ENCODE measurements at regions not wholly inside any gene's neighbourhood (a gene's known extent, or its start where the extent isn't known, plus 50 kb on each side); places are given as distances from the start of the nearest gene placed in this dataset.

DNA sequence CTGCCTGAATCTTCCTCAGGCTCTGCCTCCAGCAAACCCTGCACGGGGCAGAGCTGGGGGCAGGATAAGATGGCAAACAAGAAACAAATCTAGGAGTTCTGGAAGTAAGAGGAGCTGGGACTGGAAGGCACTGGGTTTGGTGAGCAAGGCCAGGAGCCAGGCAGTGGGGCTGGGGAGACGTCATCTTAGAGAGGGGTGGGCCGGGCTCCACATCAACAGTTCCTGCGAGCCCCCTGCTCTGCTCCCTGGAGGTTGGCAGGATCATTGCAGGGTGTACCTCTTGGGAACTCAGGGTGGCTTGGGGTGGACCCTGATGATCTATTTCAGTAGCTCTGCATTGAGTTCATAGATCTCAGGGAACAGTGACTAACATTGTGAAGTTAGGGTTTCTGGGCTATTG lies 87.3 kb upstream of the PRR23E start:
- H3K27ac ChIP-seq, result no peak overlapping the region
- TF ChIP-seq, protein P1, sequence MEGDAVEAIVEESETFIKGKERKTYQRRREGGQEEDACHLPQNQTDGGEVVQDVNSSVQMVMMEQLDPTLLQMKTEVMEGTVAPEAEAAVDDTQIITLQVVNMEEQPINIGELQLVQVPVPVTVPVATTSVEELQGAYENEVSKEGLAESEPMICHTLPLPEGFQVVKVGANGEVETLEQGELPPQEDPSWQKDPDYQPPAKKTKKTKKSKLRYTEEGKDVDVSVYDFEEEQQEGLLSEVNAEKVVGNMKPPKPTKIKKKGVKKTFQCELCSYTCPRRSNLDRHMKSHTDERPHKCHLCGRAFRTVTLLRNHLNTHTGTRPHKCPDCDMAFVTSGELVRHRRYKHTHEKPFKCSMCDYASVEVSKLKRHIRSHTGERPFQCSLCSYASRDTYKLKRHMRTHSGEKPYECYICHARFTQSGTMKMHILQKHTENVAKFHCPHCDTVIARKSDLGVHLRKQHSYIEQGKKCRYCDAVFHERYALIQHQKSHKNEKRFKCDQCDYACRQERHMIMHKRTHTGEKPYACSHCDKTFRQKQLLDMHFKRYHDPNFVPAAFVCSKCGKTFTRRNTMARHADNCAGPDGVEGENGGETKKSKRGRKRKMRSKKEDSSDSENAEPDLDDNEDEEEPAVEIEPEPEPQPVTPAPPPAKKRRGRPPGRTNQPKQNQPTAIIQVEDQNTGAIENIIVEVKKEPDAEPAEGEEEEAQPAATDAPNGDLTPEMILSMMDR (IDR thresholded peaks at IDR 0.05), result no peak
- no peak for TF ChIP-seq ZFX (IDR thresholded peaks at IDR 0.05; ENCODE audit: borderline replicate concordance)

- TF ChIP-seq, protein P1 (IDR thresholded peaks at IDR 0.05), result no peak
- TF ChIP-seq ZFX (IDR thresholded peaks at IDR 0.05; ENCODE audit: borderline replicate concordance), result no peak
- no peak overlapping the region for H3K27ac ChIP-seq
Observed at GRCh38 chr3:127106053-127106452, 86.9 kb upstream of the PRR23E start.

- no peak overlapping the region for H3K27ac ChIP-seq
- TF ChIP-seq, protein P1 (IDR thresholded peaks at IDR 0.05), result no peak
- no peak for TF ChIP-seq ZFX (IDR thresholded peaks at IDR 0.05; ENCODE audit: borderline replicate concordance)
Observed at GRCh38 chr3:127106456-127106855, 86.5 kb upstream of the PRR23E start.

DNA sequence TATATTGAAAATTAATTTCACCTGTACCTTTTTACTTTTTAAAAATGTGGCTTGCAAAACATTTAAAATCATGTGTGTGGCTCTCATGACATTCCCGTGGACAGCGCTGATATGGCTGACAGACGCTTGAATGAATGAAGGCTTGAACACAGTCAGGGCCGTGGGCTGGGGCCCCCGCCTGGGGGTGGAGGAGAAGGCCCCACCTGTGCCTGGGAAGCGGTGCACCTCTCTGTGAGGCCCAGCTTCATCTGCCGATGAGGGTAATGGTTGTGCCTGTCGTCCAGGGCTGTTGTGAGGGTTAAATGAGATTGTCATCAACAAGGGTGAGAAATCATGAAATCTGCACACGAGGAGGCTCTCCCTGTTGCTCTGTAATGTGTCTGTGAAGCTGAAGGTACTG lies 85.9 kb upstream of the PRR23E start:
- TF ChIP-seq, protein P1 (IDR thresholded peaks at IDR 0.05), result no peak
- no peak for TF ChIP-seq ZFX (IDR thresholded peaks at IDR 0.05; ENCODE audit: borderline replicate concordance)
- H3K27ac ChIP-seq, result no peak overlapping the region

GRCh38 chr3:127107491-127108375 lies 85.2 kb upstream of the PRR23E start:
- no peak for TF ChIP-seq ZFX (IDR thresholded peaks at IDR 0.05; ENCODE audit: borderline replicate concordance)
- TF ChIP-seq, protein P1 (IDR thresholded peaks at IDR 0.05), result no peak
- no peak overlapping the region for H3K27ac ChIP-seq

DNA sequence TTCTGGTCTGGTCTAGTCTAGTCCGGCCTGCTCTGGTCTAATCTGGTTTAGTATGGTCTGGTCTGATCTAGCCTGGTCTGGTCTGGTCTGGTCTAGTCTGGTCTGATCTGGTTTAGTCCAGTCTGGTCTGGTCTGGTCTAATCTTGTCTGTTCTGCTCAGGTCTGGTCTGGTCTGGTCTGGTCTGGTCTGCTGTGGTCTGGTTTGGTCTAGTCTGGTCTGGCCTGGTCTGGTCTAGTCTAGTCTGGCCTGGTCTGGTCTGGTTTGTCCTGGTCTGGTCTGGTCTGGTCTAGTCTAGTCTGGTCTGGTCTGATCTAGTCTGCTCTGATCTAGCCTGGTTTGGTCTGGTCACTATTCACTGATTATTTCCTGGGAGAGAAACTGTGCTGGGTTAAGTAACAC lies 84.1 kb upstream of the PRR23E start:
- no peak for TF ChIP-seq ZFX (IDR thresholded peaks at IDR 0.05; ENCODE audit: borderline replicate concordance)
- TF ChIP-seq, protein P1 (IDR thresholded peaks at IDR 0.05), result no peak
- no peak overlapping the region for H3K27ac ChIP-seq

DNA sequence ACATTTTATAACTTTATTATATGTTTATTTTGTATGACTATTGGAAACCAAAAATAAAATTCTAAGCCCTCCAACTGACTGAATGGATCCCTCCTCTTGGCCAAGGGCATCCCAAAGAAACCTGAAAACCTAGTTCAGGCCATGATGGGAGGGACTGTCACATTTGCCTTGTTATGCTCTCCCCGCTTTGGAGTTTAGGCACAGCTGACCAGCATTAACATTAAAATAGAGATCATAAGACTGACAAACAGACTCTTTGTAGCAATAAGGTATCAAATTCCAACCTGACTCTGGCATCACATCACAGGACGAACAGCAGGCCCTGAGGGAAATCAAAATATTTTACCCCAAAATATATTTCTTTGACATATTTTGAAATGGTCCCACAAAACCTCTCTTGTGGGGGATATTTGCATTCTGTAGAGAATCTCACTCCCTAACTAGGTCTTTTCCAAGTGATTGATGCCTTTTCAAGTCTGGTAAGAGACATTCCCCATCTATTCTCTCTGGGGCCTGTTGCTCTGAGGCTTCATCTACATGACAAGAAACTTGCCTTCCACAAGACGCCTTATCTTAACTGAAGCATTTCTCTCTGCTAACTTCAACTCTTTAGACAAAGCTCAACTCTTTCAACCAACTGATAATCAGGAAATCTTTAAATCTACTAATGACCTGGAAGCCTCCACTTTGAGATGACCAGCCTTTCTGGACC lies 81.8 kb upstream of the PRR23E start:
- no peak for TF ChIP-seq ZFX (IDR thresholded peaks at IDR 0.05; ENCODE audit: borderline replicate concordance)
- TF ChIP-seq, protein P1 (IDR thresholded peaks at IDR 0.05), result no peak
- no peak overlapping the region for H3K27ac ChIP-seq
